HG03159 (cell line): ENCODE measurements at regions not wholly inside any gene's neighbourhood (a gene's known extent, or its start where the extent isn't known, plus 50 kb on each side); places are given as distances from the start of the nearest gene placed in this dataset.

Experiments
- ATAC-seq: cut with Tn5 transposase; IDR thresholded peaks from one replicate; pipeline ENCODE4 v1.9.1; 2021; ENCODE audit warnings: mild to moderate bottlenecking, moderate library complexity; ENCODE audit not compliant: unreplicated experiment

DNA sequence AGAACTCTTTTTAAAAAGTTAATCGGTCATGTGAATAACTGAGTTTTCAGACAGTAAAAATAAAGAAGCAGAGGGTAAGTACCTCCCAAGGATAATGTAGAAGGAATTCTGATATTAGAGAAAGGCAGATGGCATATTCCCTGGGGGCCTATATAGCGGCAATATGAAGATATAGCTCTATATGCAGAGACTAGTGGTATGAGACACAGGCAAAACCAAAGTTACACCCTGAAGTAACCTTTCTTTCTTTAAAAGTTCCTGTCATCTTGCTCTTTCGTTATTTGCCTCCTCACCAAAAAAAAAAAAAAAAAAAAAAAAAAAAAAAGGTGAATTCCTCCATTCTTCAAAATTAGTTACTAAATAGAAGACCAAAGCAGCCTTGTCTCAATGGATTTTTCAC, 76.2 kb upstream of the ARHGAP32 start:
- no peak for ATAC-seq

DNA sequence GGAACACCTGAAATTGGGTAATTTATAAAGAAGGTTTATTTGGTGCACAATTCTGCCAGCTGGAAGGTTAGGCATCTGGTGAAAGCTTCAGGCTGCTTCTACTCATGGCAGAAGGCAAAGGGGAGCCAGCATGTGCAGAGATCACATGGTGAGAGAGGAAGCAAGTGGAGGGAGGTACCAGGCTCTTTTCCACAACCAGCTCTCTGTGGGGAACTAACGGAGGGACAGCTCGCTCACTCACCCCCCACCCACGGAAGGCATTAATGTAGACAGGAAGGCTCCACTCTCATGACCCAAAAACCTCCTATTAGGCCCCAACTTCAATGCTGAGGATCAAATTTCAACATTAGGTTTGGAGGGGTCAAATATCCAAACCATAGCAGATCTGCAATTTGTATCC, 75.6 kb upstream of the ARHGAP32 start:
- no peak for ATAC-seq

DNA sequence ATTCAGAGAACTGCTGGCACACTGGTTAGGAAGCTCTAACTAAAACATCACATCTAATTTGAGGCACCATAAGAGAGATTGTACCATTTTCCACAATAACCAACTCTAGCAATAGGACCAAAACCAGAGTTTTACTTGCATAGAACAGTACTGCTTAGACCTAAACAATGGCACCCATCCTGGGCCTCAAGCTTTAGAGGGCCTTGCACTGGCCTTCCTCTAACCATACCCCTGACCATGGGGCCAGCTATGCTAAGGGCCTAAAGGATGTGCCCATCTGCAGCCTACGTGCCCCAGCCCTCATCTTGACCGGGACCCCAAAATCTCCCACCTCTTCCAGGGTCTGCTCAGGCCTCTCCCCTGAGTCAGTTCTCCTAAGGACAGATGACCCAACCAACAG, 74.4 kb upstream of the ARHGAP32 start:
- no peak for ATAC-seq

DNA sequence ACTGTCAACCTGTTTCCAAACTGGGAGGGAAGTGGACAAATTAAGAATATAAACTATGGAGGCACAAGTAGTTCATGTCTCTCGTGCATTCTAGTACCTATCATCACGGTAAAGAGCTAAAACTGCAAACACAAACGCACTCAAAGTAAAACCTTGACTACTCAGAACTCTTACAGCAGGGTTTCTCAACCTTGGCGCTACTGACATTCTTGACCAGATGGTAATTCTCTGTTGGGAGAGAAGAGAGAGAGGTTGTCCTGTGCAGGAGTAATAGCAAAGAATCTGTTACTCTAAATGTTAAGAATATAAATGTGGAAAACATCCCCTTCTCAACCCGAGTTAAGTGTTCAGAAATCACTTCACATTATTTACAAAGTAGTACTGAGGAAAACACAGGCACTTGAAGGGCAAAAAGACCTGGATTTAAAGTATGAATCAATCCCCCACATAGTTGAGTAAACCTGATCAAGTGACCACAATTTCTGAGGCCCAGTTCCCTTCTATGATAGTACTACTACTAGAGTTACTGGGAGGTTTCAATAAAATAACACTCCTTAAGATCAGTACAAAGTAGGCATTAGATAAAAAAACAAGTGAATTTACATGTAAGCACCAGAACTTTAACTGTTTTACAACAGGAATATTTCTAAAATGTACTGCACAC, 73.1 kb upstream of the ARHGAP32 start:
- no peak for ATAC-seq

DNA sequence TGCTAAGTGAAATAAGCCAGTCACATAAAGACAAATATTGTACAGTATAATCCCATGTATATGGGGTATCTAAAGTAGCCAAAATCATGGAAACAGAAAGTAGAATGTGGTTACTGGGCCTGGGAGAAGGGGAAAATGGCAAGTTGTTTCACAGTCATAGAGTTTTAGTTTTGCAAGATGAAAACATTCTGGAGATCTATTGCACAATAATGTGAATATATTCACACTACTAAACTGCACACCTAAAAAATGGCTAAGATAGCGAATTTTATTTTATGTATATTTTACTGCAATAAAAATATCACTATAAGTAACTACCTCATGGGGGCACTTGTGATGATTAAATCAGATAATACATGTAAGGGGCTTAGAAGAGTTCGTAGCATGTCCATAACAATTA, 72.0 kb upstream of the ARHGAP32 start:
- no peak for ATAC-seq

DNA sequence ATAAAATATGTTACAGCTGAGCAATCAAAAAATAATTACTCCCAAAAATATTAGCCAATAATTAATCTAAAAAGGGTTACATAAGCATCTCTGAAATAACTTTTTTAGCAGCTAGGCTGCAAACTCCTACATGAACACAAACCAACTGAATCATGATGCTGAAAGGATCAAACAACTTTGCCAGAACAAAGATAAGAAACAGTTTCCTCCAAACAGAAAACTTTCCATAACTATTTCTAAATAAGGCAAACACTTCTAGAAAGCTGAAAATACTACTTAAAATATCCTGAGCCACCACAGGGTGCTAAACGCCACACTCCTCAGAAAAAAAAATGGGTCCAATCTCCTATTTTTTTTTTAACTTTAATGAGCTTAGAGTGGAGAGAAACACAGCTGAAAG, 68.6 kb upstream of the ARHGAP32 start:
- ATAC-seq = no peak

DNA sequence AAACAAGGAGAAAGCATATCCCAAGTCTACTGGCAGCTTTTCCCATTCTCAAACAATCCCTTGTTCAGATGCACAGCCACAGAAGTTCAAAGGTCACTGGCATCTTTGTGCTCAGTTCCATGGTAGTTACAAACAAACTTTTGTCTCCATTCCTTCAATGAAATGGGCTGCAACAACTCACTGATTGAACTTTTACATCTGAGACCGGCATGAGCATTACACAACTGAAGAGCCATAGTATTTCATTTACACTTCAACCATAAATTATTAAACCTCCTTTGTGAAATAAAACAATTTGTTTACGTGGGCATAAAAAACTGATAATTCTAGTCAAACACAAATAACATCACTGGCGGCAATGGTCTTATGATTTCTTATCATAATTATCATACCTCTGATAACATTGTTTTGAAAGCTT, 67.8 kb upstream of the ARHGAP32 start:
- ATAC-seq = no peak

DNA sequence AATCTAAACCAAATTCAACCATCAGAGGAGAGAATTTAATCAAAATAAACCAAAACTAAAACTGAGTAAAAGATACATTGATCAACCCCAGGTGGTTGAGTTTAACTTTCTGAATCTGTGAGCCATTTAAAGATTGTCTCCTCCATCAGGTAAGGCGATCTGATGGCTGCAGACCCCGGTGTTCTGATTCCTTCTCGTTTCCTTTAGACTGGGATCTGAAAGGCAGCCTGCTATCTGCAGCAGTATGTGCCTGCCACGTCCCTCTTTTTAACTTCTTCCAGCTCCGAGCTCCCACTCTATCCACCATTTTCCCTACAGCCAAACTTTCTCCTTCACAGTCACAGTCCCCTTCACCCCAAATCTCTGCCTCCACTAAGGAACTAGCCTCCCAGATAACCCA, 66.1 kb upstream of the ARHGAP32 start:
- ATAC-seq = no peak

DNA sequence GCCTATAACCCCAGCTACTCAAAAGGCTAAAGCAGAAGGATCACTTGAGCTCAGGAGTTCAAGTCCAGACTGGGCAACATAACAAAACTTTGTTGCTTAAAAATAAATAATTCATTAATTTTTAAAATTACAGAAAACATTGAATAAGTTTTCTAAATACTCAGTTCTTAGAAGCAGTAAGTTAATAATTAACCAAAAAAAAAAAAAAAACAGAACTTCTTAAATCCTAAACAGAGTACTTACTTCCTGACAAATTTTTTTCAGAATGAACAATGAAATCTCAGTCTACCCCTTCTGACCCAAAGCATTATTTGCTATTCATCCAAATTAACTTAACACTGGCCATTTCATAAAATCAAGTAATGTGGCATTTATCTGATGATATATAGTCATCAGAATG, 65.4 kb upstream of the ARHGAP32 start:
- ATAC-seq = no peak

DNA sequence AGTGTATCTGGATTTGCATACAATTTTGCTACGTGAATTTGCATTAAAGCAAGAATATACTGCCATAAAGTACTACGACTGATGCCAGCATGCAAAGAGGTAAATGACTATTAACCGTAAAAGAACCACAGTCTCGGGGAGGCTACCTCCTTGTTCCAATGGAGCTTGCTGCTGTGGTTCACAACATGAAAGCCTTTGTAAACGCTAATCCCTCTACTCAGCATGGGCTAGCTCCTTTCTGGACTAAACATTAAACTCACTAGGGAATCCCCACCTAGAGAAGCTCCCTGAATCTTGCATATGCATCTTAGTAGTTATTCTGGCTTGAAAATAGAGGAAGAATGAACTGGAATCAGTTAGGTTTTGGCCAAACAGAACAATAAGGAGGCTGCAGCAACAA, 60.5 kb upstream of the ARHGAP32 start:
- ATAC-seq = no peak

DNA sequence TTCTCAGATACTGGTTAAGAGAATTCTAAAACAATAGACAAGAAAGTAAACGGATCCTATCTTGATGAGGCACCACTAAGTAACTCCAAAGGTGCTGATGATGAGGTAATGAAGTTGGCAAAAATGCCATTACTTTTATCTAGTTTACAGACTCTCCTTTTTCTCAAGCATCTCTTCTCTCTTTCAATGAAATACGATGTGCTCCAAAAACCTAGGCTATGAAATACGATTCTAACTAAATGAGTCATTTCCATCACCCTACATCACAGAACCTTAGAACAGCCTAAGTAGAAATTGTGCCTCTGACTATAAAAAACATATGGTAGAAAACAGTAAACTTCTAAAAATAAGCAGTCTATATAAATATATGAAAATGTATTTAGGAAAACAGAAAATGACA, 58.9 kb upstream of the ARHGAP32 start:
- no peak for ATAC-seq

DNA sequence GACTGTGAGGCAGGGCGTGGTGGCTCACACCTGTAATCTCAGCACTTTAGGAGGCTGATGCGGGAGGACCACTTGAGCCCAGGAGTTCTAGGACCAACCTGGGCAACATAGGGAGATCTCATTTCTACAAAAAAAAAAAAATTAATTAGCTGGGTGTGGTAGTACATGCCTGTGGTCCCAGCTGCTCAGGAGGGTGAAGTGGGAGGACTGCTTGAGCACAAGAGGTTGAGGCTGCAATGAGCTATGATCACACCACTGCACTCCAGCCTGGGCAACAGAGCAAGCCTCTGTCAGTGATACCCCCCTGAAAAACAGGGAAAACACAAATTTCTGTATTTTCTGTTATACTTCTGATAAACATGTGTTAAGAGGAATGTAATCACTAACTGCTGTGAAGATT, 57.8 kb upstream of the ARHGAP32 start:
- no peak for ATAC-seq

DNA sequence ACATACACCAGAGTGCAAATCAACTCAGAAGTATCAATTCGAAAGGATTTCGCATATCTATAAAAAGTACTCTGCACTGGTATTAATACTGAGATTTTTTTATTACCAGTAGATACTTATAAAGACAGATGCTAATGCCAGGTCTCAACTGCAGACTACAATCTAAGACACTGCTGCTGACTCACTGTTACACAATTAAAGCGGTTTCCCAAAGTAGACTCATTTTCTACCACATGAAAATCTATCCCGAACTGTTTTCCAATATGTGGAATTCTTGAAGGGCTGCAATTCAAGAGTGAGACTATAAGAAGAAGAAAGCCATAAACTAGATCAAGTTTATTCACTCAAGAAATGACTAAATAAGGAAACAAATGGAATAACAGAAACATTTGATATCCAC, 57.2 kb upstream of the ARHGAP32 start:
- no peak for ATAC-seq

DNA sequence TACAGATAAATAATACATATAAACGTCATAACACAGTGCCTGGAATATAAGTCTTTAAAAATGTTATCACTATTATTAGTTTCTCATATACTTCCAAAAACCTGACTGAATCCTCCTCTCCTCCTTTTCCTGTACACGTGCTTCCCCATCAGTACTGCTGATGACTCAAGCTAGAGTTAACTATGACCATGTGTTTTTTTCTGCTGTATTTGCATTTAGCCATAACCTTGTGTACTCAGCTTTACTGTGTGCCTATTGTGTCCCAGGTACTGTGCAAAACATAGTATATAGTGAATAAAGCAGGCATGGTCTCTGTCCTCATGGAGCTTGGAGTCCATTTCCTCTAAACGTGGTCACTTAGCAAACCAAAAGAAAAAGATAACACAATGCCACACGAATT, 56.5 kb upstream of the ARHGAP32 start:
- no peak for ATAC-seq

DNA sequence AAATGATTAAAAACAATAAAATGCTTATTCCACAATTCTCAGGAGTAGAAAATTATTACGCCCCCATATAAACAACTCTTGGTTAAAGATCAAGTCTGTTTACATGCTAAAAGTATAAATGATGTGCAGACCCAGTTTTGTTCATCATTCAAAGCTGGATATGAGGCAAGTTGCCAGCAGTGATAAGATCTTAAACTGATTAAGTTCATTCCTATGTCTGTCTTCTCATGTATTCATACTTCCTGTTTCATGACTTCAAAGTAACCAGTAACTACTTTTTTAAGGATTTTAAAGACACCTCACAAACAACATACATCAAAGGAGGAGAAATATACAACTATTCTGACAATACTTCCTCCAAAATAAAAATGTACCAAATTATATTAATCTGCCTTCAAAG, 55.0 kb upstream of the ARHGAP32 start:
- no peak for ATAC-seq

DNA sequence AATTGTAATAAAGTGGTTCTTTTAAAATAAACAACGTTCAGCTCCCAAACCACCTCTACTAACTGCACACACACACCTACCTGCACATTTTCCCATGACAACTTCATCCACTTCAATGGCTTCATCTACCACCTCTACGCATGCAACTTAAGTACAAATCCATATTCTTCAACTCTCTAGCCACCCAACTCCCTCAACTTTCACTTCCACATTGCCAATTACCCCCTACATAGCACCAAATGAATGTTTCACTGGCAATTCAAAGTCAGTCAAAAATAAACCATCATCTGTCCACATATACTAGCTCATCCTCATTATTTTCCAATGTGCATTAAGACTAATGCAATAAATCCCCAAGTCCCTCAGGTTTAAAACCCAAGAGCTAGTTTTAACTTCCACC, 50.7 kb upstream of the ARHGAP32 start:
- no peak for ATAC-seq
